Panc1 (cell line): ENCODE measurements at regions not wholly inside any gene's neighbourhood (a gene's known extent, or its start where the extent isn't known, plus 50 kb on each side); places are given as distances from the start of the nearest gene placed in this dataset.

ENCODE experiments used
- ATAC-seq: fragments of 200-7000 bp; cut with Tn5 transposase; 2 replicates; pipeline ENCODE4 v1.9.1; 2020; ENCODE audit warnings: mild to moderate bottlenecking, moderate library complexity
- BruUV-seq: library from RNA; stranded (reverse); fragments of 400-500 nt; replicated peaks from 2 replicates; lab custom pipeline; 2021; lab: Mats Ljungman, UMichigan
- CTCF ChIA-PET: fragments of 300-600 bp; sonication (Branson Sonifier 250); formaldehyde crosslinking; loops from one replicate; lab custom pipeline; 2022; ENCODE audit warnings: antibody characterized with exemption; lab: Charles Lee
- POLR2A ChIA-PET: fragments of 300-600 bp; sonication (Branson Sonifier 250); formaldehyde crosslinking; loops from one replicate; lab custom pipeline; 2022; ENCODE audit warnings: antibody characterized with exemption; lab: Charles Lee
- DNase-seq: peaks from one replicate; pipeline ENCODE4 v3.0.0-alpha.2; 2010; ENCODE audit warnings: low read depth, low spot score
- H3K27ac ChIP-seq: 2 replicates; pipeline ENCODE4 v1.5.1; 2011; ENCODE audit warnings: mild to moderate bottlenecking, low read length, inconsistent platforms
- H3K27me3 ChIP-seq: fragments of 200-500 bp; sonication (Bioruptor generic); 2 replicates; pipeline ENCODE4 v1.6.0; 2014; ENCODE audit warnings: low read length, inconsistent platforms; ENCODE audit not compliant: control insufficient read depth, insufficient read depth
- H3K36me3 ChIP-seq: fragments of 200-500 bp; sonication (Bioruptor generic); 2 replicates; pipeline ENCODE4 v1.5.1; 2014; ENCODE audit warnings: inconsistent platforms, mild to moderate bottlenecking, low read length, moderate library complexity; ENCODE audit not compliant: control insufficient read depth, insufficient read depth
- H3K4me1 ChIP-seq: 2 replicates; pipeline ENCODE4 v1.5.1; 2011; ENCODE audit warnings: inconsistent platforms, mild to moderate bottlenecking, low read length, moderate library complexity; ENCODE audit not compliant: control insufficient read depth, insufficient read depth
- H3K4me3 ChIP-seq, 2 experiments: 2 replicates each; pipeline ENCODE4 v1.5.1; 2011 to 2012; ENCODE audit warnings: low read depth in 2 of 2, low read length in 2 of 2, mild to moderate bottlenecking in 2 of 2, inconsistent platforms in 1 of 2, moderate library complexity in 1 of 2
- H3K9me3 ChIP-seq: fragments of 200-500 bp; sonication (Bioruptor generic); 2 replicates; pipeline ENCODE4 v1.5.1; 2014; ENCODE audit warnings: low read depth, mild to moderate bottlenecking, inconsistent platforms, low read length, moderate library complexity; ENCODE audit not compliant: control insufficient read depth, insufficient read depth
- CTCF ChIP-seq: fragments of 450-650 bp; IDR thresholded peaks from 2 replicates; pipeline ENCODE4 v1.5.1; 2017; ENCODE audit warnings: mild to moderate bottlenecking
- POLR2AphosphoS5 ChIP-seq: IDR thresholded peaks from 2 replicates; pipeline ENCODE4 v1.6.1; 2012; ENCODE audit warnings: mild to moderate bottlenecking, low read depth, low read length, moderate library complexity
- REST ChIP-seq, 2 experiments: IDR thresholded peaks; 2 replicates each; pipeline ENCODE4 v1.6.1; 2011 to 2012; ENCODE audit warnings: low read depth in 2 of 2, control low read depth in 1 of 2, low read length in 1 of 2, mild to moderate bottlenecking in 1 of 2, moderate library complexity in 1 of 2; ENCODE audit not compliant: insufficient read depth in 1 of 2
- SIN3A ChIP-seq: IDR thresholded peaks from 2 replicates; pipeline ENCODE4 v1.6.1; 2012; ENCODE audit warnings: low read depth, mild to moderate bottlenecking, low read length, moderate library complexity, borderline replicate concordance; ENCODE audit not compliant: insufficient read depth
- TCF7L2 ChIP-seq: IDR thresholded peaks from 2 replicates; pipeline ENCODE4 v1.6.1; 2011; ENCODE audit warnings: mild to moderate bottlenecking, low read depth, low read length, inconsistent platforms
- in situ Hi-C: cut with HindIII; loops from 2 replicates; pipeline ENCODE4 v1.10.0; 2016; ENCODE audit warnings: low sequenced_read_pairs, low pct_unique_long_range_greater_than_20kb
- intact Hi-C: fragments of 100-400 bp; cut with micrococcal nuclease; formaldehyde crosslinking; loops from one replicate; pipeline ENCODE4 v1.10.0; 2022; ENCODE audit not compliant: unreplicated experiment

- ChIA-PET POLR2A (no interaction called here), CTCF (no interaction called here)
- intact Hi-C loops (no loop called here), in situ Hi-C loops (no loop called here)
- Histone ChIP-seq H3K9me3 (no peaks in the 10 kb centered on the region), H3K27ac (no peak overlapping the region), H3K4me1 (no peaks in the 10 kb centered on the region), H3K36me3 (no peaks in the 10 kb centered on the region), H3K4me3 (no peak overlapping the region), H3K27me3 (no peaks in the 10 kb centered on the region)
- no peak for DNase-seq
- ATAC-seq = no peak
- BruUV-seq = no TSS peak
- TF ChIP-seq CTCF = no peak
- no peak for TF ChIP-seq SIN3A
- no peak for TF ChIP-seq TCF7L2
- no peak for TF ChIP-seq POLR2AphosphoS5
- TF ChIP-seq REST (IDR thresholded peaks at IDR 0.05; ENCODE audit: insufficient read depth in 1 of 2, low read depth in 2 of 2, low read length in 1 of 2) = no peak
Measured at GRCh38 chr3:82736696-82737277, 975.3 kb upstream of the GBE1 start.

- Histone ChIP-seq H3K9me3 (no peaks in the 10 kb centered on the region), H3K27me3 (no peaks in the 10 kb centered on the region), H3K36me3 (no peaks in the 10 kb centered on the region), H3K27ac (no peak overlapping the region), H3K4me1 (no peaks in the 10 kb centered on the region), H3K4me3 (no peak overlapping the region)
- no peak for DNase-seq
- in situ Hi-C loops = no loop called here
- ChIA-PET CTCF (no interaction called here), POLR2A (no interaction called here)
- TF ChIP-seq REST (IDR thresholded peaks at IDR 0.05; ENCODE audit: insufficient read depth in 1 of 2, low read depth in 2 of 2, low read length in 1 of 2) = no peak
- TF ChIP-seq POLR2AphosphoS5 = no peak
- TF ChIP-seq CTCF = no peak
- no peak for TF ChIP-seq SIN3A
- no peak for TF ChIP-seq TCF7L2
- ATAC-seq = no peak
- intact Hi-C loops = no loop called here
- no TSS peak for BruUV-seq
Measured at GRCh38 chr3:82715091-82715856, 953.8 kb upstream of the GBE1 start.
